Trophoblast cell (in vitro differentiated cells and primary cell): ENCODE measurements at regions not wholly inside any gene's neighbourhood (a gene's known extent, or its start where the extent isn't known, plus 50 kb on each side); places are given as distances from the start of the nearest gene placed in this dataset.

Experiments used
- DNase-seq, 2 donors: peaks; one replicate each; pipeline ENCODE4 v3.0.0-alpha.2; 2016
- H2AFZ ChIP-seq: 2 replicates; pipeline ENCODE4 v1.6.1; 2013; ENCODE audit warnings: low read length, moderate library complexity, mild to moderate bottlenecking; ENCODE audit not compliant: insufficient read depth, poor library complexity
- H2AK5ac ChIP-seq: 2 replicates; pipeline ENCODE4 v1.6.1; 2013; ENCODE audit warnings: mild to moderate bottlenecking, low read length
- H2BK120ac ChIP-seq: 2 replicates; pipeline ENCODE4 v1.6.1; 2013; ENCODE audit warnings: low read length, mild to moderate bottlenecking, moderate library complexity; ENCODE audit not compliant: insufficient read depth, poor library complexity
- H2BK12ac ChIP-seq: 2 replicates; pipeline ENCODE4 v1.6.1; 2013; ENCODE audit warnings: mild to moderate bottlenecking, low read length, moderate library complexity
- H2BK5ac ChIP-seq: 2 replicates; pipeline ENCODE4 v1.6.1; 2013; ENCODE audit warnings: low read length, low read depth, moderate library complexity, mild to moderate bottlenecking; ENCODE audit not compliant: poor library complexity
- H3K14ac ChIP-seq: 2 replicates; pipeline ENCODE4 v1.6.1; 2013; ENCODE audit warnings: mild to moderate bottlenecking, low read length
- H3K18ac ChIP-seq: 2 replicates; pipeline ENCODE4 v1.6.1; 2013; ENCODE audit warnings: mild to moderate bottlenecking, low read length
- H3K23ac ChIP-seq: 2 replicates; pipeline ENCODE4 v1.6.1; 2013; ENCODE audit warnings: low read length
- H3K27ac ChIP-seq: 2 replicates; pipeline ENCODE4 v1.5.1; 2013; ENCODE audit warnings: low read depth, mild to moderate bottlenecking, inconsistent platforms, low read length, moderate library complexity
- H3K27me3 ChIP-seq: 2 replicates; pipeline ENCODE4 v1.6.1; 2013; ENCODE audit warnings: inconsistent platforms, mild to moderate bottlenecking, low read length, moderate library complexity; ENCODE audit not compliant: insufficient read depth
- H3K36me3 ChIP-seq, 2 experiments: 1 replicate in 1 of 2; 2 replicates in 1 of 2; pipeline ENCODE4 v1.6.1; 2013; ENCODE audit warnings: low read length in 2 of 2, mild to moderate bottlenecking in 2 of 2, moderate library complexity in 1 of 2; ENCODE audit not compliant: insufficient read depth in 2 of 2, control insufficient read depth in 1 of 2
- H3K4ac ChIP-seq: 2 replicates; pipeline ENCODE4 v1.6.1; 2013; ENCODE audit warnings: low read depth, mild to moderate bottlenecking, low read length, moderate library complexity
- H3K4me1 ChIP-seq, 2 experiments: 1 replicate in 1 of 2; 2 replicates in 1 of 2; pipeline ENCODE4 v1.6.1; 2013; ENCODE audit warnings: low read length in 2 of 2, mild to moderate bottlenecking in 2 of 2, moderate library complexity in 1 of 2; ENCODE audit not compliant: insufficient read depth in 2 of 2, control insufficient read depth in 1 of 2
- H3K4me2 ChIP-seq: 2 replicates; pipeline ENCODE4 v1.6.1; 2013; ENCODE audit warnings: inconsistent platforms, mild to moderate bottlenecking, low read length, moderate library complexity
- H3K4me3 ChIP-seq: 2 replicates; pipeline ENCODE4 v1.5.1; 2013; ENCODE audit warnings: mild to moderate bottlenecking, low read depth, low read length, inconsistent platforms
- H3K79me1 ChIP-seq: one replicate; pipeline ENCODE4 v1.6.1; 2013; ENCODE audit warnings: low read length
- H3K79me2 ChIP-seq: 2 replicates; pipeline ENCODE4 v1.6.1; 2013; ENCODE audit warnings: low read length, mild to moderate bottlenecking; ENCODE audit not compliant: control insufficient read depth, insufficient read depth, poor library complexity
- H3K9ac ChIP-seq: 2 replicates; pipeline ENCODE4 v1.6.1; 2013; ENCODE audit warnings: mild to moderate bottlenecking, low read length
- H3K9me3 ChIP-seq: 2 replicates; pipeline ENCODE4 v1.6.1; 2013; ENCODE audit warnings: low read depth, mild to moderate bottlenecking, control low read depth, inconsistent platforms, low read length; ENCODE audit not compliant: insufficient read depth
- H4K12ac ChIP-seq: 2 replicates; pipeline ENCODE4 v1.6.1; 2013; ENCODE audit warnings: low read depth, mild to moderate bottlenecking, low read length, moderate library complexity
- H4K8ac ChIP-seq: 2 replicates; pipeline ENCODE4 v1.6.1; 2013; ENCODE audit warnings: low read depth, mild to moderate bottlenecking, low read length, moderate library complexity
- H4K91ac ChIP-seq: one replicate; pipeline ENCODE4 v1.6.1; 2013; ENCODE audit warnings: low read depth, mild to moderate bottlenecking, low read length, moderate library complexity
- WGBS: extraction: QIAGEN DNeasy Blood & Tissue Kit; methylation state at CpG from one replicate; pipeline ENCODE4 v1.1.7; 2013; ENCODE audit warnings: missing lambda C conversion rate; ENCODE audit not compliant: insufficient read length, insufficient coverage; ENCODE audit errors: extremely low coverage; 5-methylcytosine and 5-hydroxymethylcytosine counted together

DNA sequence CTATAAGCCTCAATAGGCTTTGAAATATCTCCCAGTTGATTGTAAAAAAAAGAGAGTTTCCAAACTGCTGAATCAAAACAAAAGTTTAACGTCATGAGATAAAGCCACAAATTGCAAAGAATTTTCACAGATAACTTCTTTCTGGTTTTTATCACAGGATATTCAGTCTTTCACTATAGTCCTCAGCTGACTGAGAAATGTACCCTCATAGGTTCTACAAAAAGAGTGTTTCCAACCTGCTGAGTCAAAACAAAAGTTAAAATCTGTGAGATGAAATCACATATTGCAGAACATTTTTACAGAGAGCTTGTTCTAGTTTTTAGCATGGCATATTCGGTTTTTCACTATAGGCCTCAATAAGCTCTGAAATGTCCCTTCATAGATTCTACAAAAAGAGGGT is 559.2 kb downstream of the KCNJ18 start:
- DNase-seq = no peak
- no peak overlapping the region for H3K9ac ChIP-seq
- no peak overlapping the region for H3K14ac ChIP-seq
- H2BK12ac ChIP-seq = no peak overlapping the region
- WGBS = no CpG with 5 or more reads among the region's 2 CpGs
- no peaks in the 10 kb centered on the region for H3K27me3 ChIP-seq
- H4K91ac ChIP-seq = no peak overlapping the region
- no peak overlapping the region for H3K18ac ChIP-seq
- no peak overlapping the region for H3K23ac ChIP-seq
- H4K8ac ChIP-seq = no peak overlapping the region
- H2BK120ac ChIP-seq = no peak overlapping the region
- no peaks in the 10 kb centered on the region for H3K9me3 ChIP-seq
- H3K4me1 ChIP-seq = no peaks in the 10 kb centered on the region
- H3K36me3 ChIP-seq = no peaks in the 10 kb centered on the region
- no peak overlapping the region for H3K4ac ChIP-seq
- no peak overlapping the region for H3K4me3 ChIP-seq
- no peak overlapping the region for H3K27ac ChIP-seq
- no peaks in the 10 kb centered on the region for H3K79me1 ChIP-seq
- H2AK5ac ChIP-seq = no peak overlapping the region
- H2AFZ ChIP-seq = no peak overlapping the region
- H4K12ac ChIP-seq = no peak overlapping the region
- H3K79me2 ChIP-seq = no peaks in the 10 kb centered on the region
- no peak overlapping the region for H3K4me2 ChIP-seq
- H2BK5ac ChIP-seq = no peak overlapping the region

DNA sequence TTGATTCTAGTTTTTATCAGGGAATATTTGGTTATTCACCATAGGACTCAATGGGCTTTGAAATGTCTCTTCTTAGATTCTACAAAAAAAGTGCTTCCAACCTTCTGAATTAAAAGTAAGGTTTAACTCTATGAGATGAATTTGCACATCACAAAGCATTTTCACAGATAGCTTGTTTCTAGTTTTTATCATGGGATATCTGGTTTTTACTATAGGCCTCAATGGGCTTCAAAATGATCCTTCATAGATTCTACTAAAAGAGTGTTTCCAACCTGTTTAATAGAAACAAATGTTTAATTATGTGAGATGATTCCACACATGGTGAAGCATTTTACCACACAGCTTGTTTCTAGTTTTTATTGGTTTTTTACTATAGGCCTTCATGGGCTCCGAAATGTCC is 560.7 kb downstream of the KCNJ18 start:
- no peak overlapping the region for H2BK5ac ChIP-seq
- H3K9me3 ChIP-seq = no peaks in the 10 kb centered on the region
- WGBS = no CpG with 5 or more reads among the region's 1 CpG
- no peak overlapping the region for H2BK12ac ChIP-seq
- H3K27me3 ChIP-seq = no peaks in the 10 kb centered on the region
- no peak overlapping the region for H3K4me2 ChIP-seq
- H2BK120ac ChIP-seq = no peak overlapping the region
- H3K14ac ChIP-seq = no peak overlapping the region
- no peaks in the 10 kb centered on the region for H3K79me2 ChIP-seq
- H3K4me3 ChIP-seq = no peak overlapping the region
- no peaks in the 10 kb centered on the region for H3K36me3 ChIP-seq
- H3K27ac ChIP-seq = no peak overlapping the region
- H3K4me1 ChIP-seq = no peaks in the 10 kb centered on the region
- no peak overlapping the region for H2AFZ ChIP-seq
- no peak overlapping the region for H4K8ac ChIP-seq
- no peak overlapping the region for H3K18ac ChIP-seq
- H4K91ac ChIP-seq = no peak overlapping the region
- H3K9ac ChIP-seq = no peak overlapping the region
- H3K79me1 ChIP-seq = no peaks in the 10 kb centered on the region
- H3K23ac ChIP-seq = no peak overlapping the region
- H4K12ac ChIP-seq = no peak overlapping the region
- no peak overlapping the region for H3K4ac ChIP-seq
- no peak for DNase-seq
- H2AK5ac ChIP-seq = no peak overlapping the region

DNA sequence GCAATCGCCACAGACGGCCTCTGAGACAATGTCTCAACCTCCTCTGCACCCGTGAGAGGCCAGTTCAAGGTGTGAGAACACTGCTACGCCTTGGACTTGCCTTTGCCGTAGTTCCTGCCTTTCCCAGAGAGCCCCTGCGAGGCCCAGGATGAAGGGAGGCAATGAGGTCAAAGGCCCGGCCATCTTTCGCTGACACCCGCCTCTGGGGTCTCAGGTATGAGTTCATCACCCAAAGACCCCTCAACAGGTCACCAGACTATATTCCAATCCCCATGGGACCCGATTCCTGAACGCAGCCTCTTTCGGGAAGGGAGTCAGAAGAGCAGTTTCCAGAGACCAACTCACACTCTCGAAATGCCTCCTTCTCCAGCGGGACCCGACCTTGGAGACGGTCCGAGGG is 573.5 kb downstream of the KCNJ18 start:
- Histone ChIP-seq H3K9me3 (peaks cover 51% of the 10 kb centered on the region), H2BK5ac (no peak overlapping the region), H3K36me3 (no peaks in the 10 kb centered on the region), H3K27ac (no peak overlapping the region), H2BK12ac (no peak overlapping the region), H3K14ac (no peak overlapping the region), H2BK120ac (no peak overlapping the region), H3K4ac (no peak overlapping the region), H3K4me1 (no peaks in the 10 kb centered on the region), H2AFZ (no peak overlapping the region), H3K9ac (no peak overlapping the region), H3K4me3 (no peak overlapping the region), H4K91ac (no peak overlapping the region), H3K79me1 (no peaks in the 10 kb centered on the region), H3K79me2 (no peaks in the 10 kb centered on the region), H3K4me2 (no peak overlapping the region), H2AK5ac (no peak overlapping the region), H4K12ac (no peak overlapping the region), H3K27me3 (no peaks in the 10 kb centered on the region), H3K18ac (no peak overlapping the region), H4K8ac (no peak overlapping the region), H3K23ac (no peak overlapping the region)
- WGBS = no CpG with 5 or more reads among the region's 17 CpGs
- no peak for DNase-seq

- Histone ChIP-seq H3K9me3 (peaks cover 52% of the 10 kb centered on the region), H2BK5ac (no peak overlapping the region), H3K23ac (no peak overlapping the region), H4K8ac (no peak overlapping the region), H4K91ac (no peak overlapping the region), H3K79me2 (no peaks in the 10 kb centered on the region), H4K12ac (no peak overlapping the region), H3K4me2 (no peak overlapping the region), H3K9ac (no peak overlapping the region), H3K79me1 (no peaks in the 10 kb centered on the region), H3K27me3 (no peaks in the 10 kb centered on the region), H2BK12ac (no peak overlapping the region), H3K36me3 (no peaks in the 10 kb centered on the region), H3K4ac (no peak overlapping the region), H3K18ac (no peak overlapping the region), H3K14ac (no peak overlapping the region), H2AK5ac (no peak overlapping the region), H2BK120ac (no peak overlapping the region), H3K4me1 (no peaks in the 10 kb centered on the region), H2AFZ (no peak overlapping the region), H3K4me3 (no peak overlapping the region), H3K27ac (no peak overlapping the region)
- WGBS = no CpG with 5 or more reads among the region's 18 CpGs
- DNase-seq = peak in 1 of 2 donors; percentile 12
These were observed 573.9 kb downstream of the KCNJ18 start for GRCh38 chr17:22266231-22266630.
